DOHH2 (cell line): ENCODE measurements at regions not wholly inside any gene's neighbourhood (a gene's known extent, or its start where the extent isn't known, plus 50 kb on each side); places are given as distances from the start of the nearest gene placed in this dataset.

Experiments used
- H3F3A ChIP-seq: fragments of 200-600 bp; sonication (generic), shearing (Covaris generic); 2 replicates; pipeline ENCODE4 v1.6.0; 2016; ENCODE audit warnings: antibody characterized with exemption, mild to moderate bottlenecking; ENCODE audit not compliant: control insufficient read depth, insufficient read depth
- H3K27ac ChIP-seq: fragments of 200-600 bp; sonication (generic); 2 replicates; pipeline ENCODE4 v1.5.1; 2014; ENCODE audit warnings: low read depth, mild to moderate bottlenecking, low read length, moderate library complexity
- H3K27me3 ChIP-seq: fragments of 200-600 bp; sonication (generic); 2 replicates; pipeline ENCODE4 v1.6.1; 2014; ENCODE audit warnings: mild to moderate bottlenecking, low read length, mixed read lengths; ENCODE audit not compliant: control insufficient read depth
- H3K36me3 ChIP-seq: fragments of 200-600 bp; sonication (generic); 2 replicates; pipeline ENCODE4 v1.6.1; 2014; ENCODE audit warnings: mild to moderate bottlenecking, low read length, moderate library complexity, mixed read lengths; ENCODE audit not compliant: control insufficient read depth
- H3K4me1 ChIP-seq: fragments of 200-600 bp; sonication (generic); 2 replicates; pipeline ENCODE4 v1.6.1; 2014; ENCODE audit warnings: mild to moderate bottlenecking, low read length, mixed read lengths; ENCODE audit not compliant: control insufficient read depth
- H3K4me2 ChIP-seq: fragments of 200-600 bp; sonication (generic); 2 replicates; pipeline ENCODE4 v1.6.0; 2014; ENCODE audit warnings: mild to moderate bottlenecking, low read length, moderate library complexity
- H3K4me3 ChIP-seq: fragments of 200-600 bp; sonication (generic); 2 replicates; pipeline ENCODE4 v1.5.1; 2014; ENCODE audit warnings: mild to moderate bottlenecking, low read length, mixed read lengths
- H3K79me2 ChIP-seq: fragments of 200-600 bp; sonication (generic); 2 replicates; pipeline ENCODE4 v1.6.1; 2014; ENCODE audit warnings: mild to moderate bottlenecking, low read length, mixed read lengths; ENCODE audit not compliant: control insufficient read depth
- H3K9me2 ChIP-seq: fragments of 200-600 bp; sonication (generic); replicated peaks from 2 replicates; pipeline ENCODE4 v1.6.1; 2014; ENCODE audit warnings: mild to moderate bottlenecking, low read length, mixed read lengths; ENCODE audit not compliant: control insufficient read depth
- H3K9me3 ChIP-seq: fragments of 200-600 bp; sonication (generic); 2 replicates; pipeline ENCODE4 v1.6.1; 2014; ENCODE audit warnings: antibody characterized with exemption, low read length, mixed read lengths; ENCODE audit not compliant: control insufficient read depth, insufficient read depth
- H4K20me1 ChIP-seq: fragments of 200-600 bp; sonication (generic); 2 replicates; pipeline ENCODE4 v1.6.0; 2014; ENCODE audit warnings: low read depth, mild to moderate bottlenecking, antibody characterized with exemption, low read length, moderate library complexity; ENCODE audit not compliant: control insufficient read depth, insufficient read depth
- EZH2phosphoT487 ChIP-seq: fragments of 200-600 bp; sonication (generic); IDR thresholded peaks from 2 replicates; pipeline ENCODE4 v1.6.1; 2017; ENCODE audit warnings: borderline replicate concordance, mild to moderate bottlenecking, antibody characterized with exemption, low read length, moderate library complexity, mixed read lengths
- TF ChIP-seq, protein P1 (sequence below): fragments of 200-600 bp; sonication (generic); IDR thresholded peaks from one replicate; pipeline ENCODE4 v1.5.1; 2014; ENCODE audit warnings: antibody characterized with exemption, mild to moderate bottlenecking, low read depth, low read length; ENCODE audit not compliant: poor library complexity, severe bottlenecking

DNA sequence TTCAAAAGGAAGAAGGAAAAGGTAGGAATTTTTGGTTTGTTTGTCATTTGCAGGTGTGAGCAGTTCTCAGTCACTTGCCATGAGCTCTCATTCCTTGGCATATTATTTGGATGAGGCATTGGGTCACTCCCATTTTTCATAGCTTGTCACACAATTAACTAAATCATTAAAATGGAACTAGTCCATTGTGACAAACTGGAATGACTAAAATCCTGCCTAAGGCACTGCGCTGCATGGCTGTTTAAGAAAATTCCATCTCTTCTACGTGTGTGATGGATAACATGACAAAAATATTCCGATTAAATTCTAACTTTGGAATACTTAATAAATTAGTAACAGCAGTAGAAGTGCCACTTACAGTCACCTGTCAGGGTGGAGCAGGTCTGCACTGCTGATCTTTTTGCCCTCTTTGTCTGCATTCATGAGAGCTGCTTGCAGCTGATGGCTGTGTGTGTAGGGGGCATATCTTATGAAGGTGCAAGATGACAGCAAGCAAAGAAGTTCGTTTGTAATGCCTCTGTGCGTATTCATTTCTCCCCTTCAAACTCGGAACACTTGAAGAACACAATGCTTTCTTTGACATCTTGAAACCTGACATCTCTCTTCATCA is 1292.6 kb upstream of the MAP3K7 start:
- H3K4me1 ChIP-seq = no peaks in the 10 kb centered on the region
- H3K4me3 ChIP-seq = no peak overlapping the region
- no peaks in the 10 kb centered on the region for H3K79me2 ChIP-seq
- no peaks in the 10 kb centered on the region for H3K36me3 ChIP-seq
- H3K4me2 ChIP-seq = no peak overlapping the region
- no peaks in the 10 kb centered on the region for H3K9me3 ChIP-seq
- H4K20me1 ChIP-seq = no peaks in the 10 kb centered on the region
- no peaks in the 10 kb centered on the region for H3K27me3 ChIP-seq
- no peaks in the 10 kb centered on the region for H3F3A ChIP-seq
- no peaks in the 10 kb centered on the region for H3K9me2 ChIP-seq
- H3K27ac ChIP-seq = no peak overlapping the region
- no peak for TF ChIP-seq EZH2phosphoT487
- TF ChIP-seq, protein P1, sequence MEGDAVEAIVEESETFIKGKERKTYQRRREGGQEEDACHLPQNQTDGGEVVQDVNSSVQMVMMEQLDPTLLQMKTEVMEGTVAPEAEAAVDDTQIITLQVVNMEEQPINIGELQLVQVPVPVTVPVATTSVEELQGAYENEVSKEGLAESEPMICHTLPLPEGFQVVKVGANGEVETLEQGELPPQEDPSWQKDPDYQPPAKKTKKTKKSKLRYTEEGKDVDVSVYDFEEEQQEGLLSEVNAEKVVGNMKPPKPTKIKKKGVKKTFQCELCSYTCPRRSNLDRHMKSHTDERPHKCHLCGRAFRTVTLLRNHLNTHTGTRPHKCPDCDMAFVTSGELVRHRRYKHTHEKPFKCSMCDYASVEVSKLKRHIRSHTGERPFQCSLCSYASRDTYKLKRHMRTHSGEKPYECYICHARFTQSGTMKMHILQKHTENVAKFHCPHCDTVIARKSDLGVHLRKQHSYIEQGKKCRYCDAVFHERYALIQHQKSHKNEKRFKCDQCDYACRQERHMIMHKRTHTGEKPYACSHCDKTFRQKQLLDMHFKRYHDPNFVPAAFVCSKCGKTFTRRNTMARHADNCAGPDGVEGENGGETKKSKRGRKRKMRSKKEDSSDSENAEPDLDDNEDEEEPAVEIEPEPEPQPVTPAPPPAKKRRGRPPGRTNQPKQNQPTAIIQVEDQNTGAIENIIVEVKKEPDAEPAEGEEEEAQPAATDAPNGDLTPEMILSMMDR = no peak

DNA sequence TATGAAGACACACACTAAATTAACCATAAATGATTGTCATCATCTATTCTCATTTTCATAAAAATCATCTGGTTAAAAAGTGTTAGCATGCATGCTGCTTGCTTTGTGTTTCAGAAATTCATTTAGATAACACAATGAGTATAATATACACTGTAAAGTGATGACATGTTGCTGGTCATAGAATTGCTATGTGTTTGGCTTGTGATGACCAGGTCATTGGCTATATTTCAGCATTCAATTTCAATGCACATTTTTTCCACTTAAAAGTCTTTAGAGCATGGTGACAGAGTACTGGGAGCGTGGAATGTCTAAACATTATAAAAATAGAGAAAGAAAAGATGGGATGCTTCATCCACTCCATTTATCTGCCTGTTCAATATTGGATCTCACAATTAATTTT is 1291.1 kb upstream of the MAP3K7 start:
- Histone ChIP-seq H3K27ac (no peak overlapping the region), H3K27me3 (no peaks in the 10 kb centered on the region), H3K79me2 (no peaks in the 10 kb centered on the region), H3K36me3 (no peaks in the 10 kb centered on the region), H3K4me2 (no peak overlapping the region), H3K9me3 (no peaks in the 10 kb centered on the region), H4K20me1 (no peaks in the 10 kb centered on the region), H3K9me2 (no peaks in the 10 kb centered on the region), H3F3A (no peaks in the 10 kb centered on the region), H3K4me1 (no peaks in the 10 kb centered on the region), H3K4me3 (no peak overlapping the region)
- TF ChIP-seq, protein P1 = no peak
- no peak for TF ChIP-seq EZH2phosphoT487

DNA sequence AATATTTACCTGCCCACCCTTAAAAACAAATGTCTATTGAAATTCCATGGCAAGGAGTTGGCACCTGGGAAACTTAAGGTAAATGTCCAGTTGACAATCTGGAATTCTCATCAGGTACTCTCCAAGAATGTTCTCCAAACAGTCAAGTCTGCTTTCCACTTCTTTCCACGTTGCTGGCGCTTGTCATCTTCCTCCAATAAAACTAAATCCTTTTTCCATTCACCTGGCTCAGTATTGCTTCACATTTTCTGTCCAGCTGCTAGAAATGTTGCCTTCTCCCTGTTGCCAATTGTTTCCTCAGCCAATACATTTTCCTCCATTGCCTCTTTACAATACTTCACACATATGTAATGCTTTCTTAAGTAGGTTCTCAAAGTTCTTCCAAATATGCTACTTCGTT is 1288.1 kb upstream of the MAP3K7 start:
- no peak for TF ChIP-seq EZH2phosphoT487
- TF ChIP-seq, protein P1 = no peak
- Histone ChIP-seq H3K4me1 (no peaks in the 10 kb centered on the region), H3K36me3 (no peaks in the 10 kb centered on the region), H3K9me3 (no peaks in the 10 kb centered on the region), H3K79me2 (no peaks in the 10 kb centered on the region), H4K20me1 (no peaks in the 10 kb centered on the region), H3K4me3 (no peak overlapping the region), H3F3A (no peaks in the 10 kb centered on the region), H3K27ac (no peak overlapping the region), H3K9me2 (no peaks in the 10 kb centered on the region), H3K27me3 (no peaks in the 10 kb centered on the region), H3K4me2 (no peak overlapping the region)
